Activated CD4-positive, alpha-beta T cell treated with anti-CD3 and anti-CD28 coated beads, Interleukin-2, amount 10 ng/mL, durations not matched to agents 24 days and 14 days (primary cell): ENCODE measurements at regions not wholly inside any gene's neighbourhood (a gene's known extent, or its start where the extent isn't known, plus 50 kb on each side); places are given as distances from the start of the nearest gene placed in this dataset.

ENCODE experiments used
- DNase-seq: peaks from one replicate; pipeline ENCODE4 v3.0.0; 2022
- H3K27ac Mint-ChIP-seq: one replicate; pipeline ENCODE4 v1.8.0; 2022; ENCODE audit warnings: mild to moderate bottlenecking, mixed read lengths
- H3K27me3 Mint-ChIP-seq: one replicate; pipeline ENCODE4 v1.8.0; 2022; ENCODE audit warnings: mixed read lengths
- H3K36me3 Mint-ChIP-seq: one replicate; pipeline ENCODE4 v1.8.0; 2022; ENCODE audit warnings: low read depth, mild to moderate bottlenecking, mixed read lengths
- H3K4me1 Mint-ChIP-seq: one replicate; pipeline ENCODE4 v1.8.0; 2021; ENCODE audit warnings: mixed read lengths
- H3K4me3 Mint-ChIP-seq: one replicate; pipeline ENCODE4 v1.8.0; 2022; ENCODE audit warnings: mild to moderate bottlenecking, moderate library complexity, mixed read lengths
- H3K9me3 Mint-ChIP-seq: one replicate; pipeline ENCODE4 v1.8.0; 2021; ENCODE audit warnings: mixed read lengths
- intact Hi-C: fragments of 100-400 bp; cut with micrococcal nuclease; formaldehyde crosslinking; loops from one replicate; pipeline ENCODE4 v1.15.1; 2023

- Mint-ChIP-seq H3K4me3 (no peak overlapping the region), H3K27me3 (peaks cover 18% of the 10 kb centered on the region), H3K4me1 (peaks cover 8% of the 10 kb centered on the region), H3K9me3 (no peaks in the 10 kb centered on the region), H3K27ac (no peak overlapping the region), H3K36me3 (no peaks in the 10 kb centered on the region)
- intact Hi-C loops: no loop called here
- DNase-seq: peak; percentile 93
These were observed 51.5 kb upstream of the LRRC32 start for GRCh38 chr11:76721755-76722677.

GRCh38 chr11:76723142-76723541 lies 52.6 kb upstream of the LRRC32 start:
- H3K4me3 Mint-ChIP-seq: no peak overlapping the region
- H3K27ac Mint-ChIP-seq: no peak overlapping the region
- no peaks in the 10 kb centered on the region for H3K36me3 Mint-ChIP-seq
- peaks cover 8% of the 10 kb centered on the region for H3K4me1 Mint-ChIP-seq
- peaks cover 20% of the 10 kb centered on the region for H3K27me3 Mint-ChIP-seq
- no peaks in the 10 kb centered on the region for H3K9me3 Mint-ChIP-seq
- no peak for DNase-seq
- intact Hi-C loops: no loop called here

GRCh38 chr11:76723548-76723947 lies 53.0 kb upstream of the LRRC32 start:
- peaks cover 8% of the 10 kb centered on the region for H3K4me1 Mint-ChIP-seq
- no peak overlapping the region for H3K4me3 Mint-ChIP-seq
- H3K9me3 Mint-ChIP-seq: no peaks in the 10 kb centered on the region
- DNase-seq: no peak
- intact Hi-C loops: no loop called here
- H3K27ac Mint-ChIP-seq: no peak overlapping the region
- no peaks in the 10 kb centered on the region for H3K36me3 Mint-ChIP-seq
- peaks cover 20% of the 10 kb centered on the region for H3K27me3 Mint-ChIP-seq

- no peak overlapping the region for H3K4me3 Mint-ChIP-seq
- H3K9me3 Mint-ChIP-seq: no peaks in the 10 kb centered on the region
- H3K4me1 Mint-ChIP-seq: peaks cover 8% of the 10 kb centered on the region
- intact Hi-C loops: no loop called here
- H3K27me3 Mint-ChIP-seq: peaks cover 20% of the 10 kb centered on the region
- H3K27ac Mint-ChIP-seq: no peak overlapping the region
- H3K36me3 Mint-ChIP-seq: no peaks in the 10 kb centered on the region
- DNase-seq: no peak
These were observed 53.7 kb upstream of the LRRC32 start for GRCh38 chr11:76724171-76724768.

DNA sequence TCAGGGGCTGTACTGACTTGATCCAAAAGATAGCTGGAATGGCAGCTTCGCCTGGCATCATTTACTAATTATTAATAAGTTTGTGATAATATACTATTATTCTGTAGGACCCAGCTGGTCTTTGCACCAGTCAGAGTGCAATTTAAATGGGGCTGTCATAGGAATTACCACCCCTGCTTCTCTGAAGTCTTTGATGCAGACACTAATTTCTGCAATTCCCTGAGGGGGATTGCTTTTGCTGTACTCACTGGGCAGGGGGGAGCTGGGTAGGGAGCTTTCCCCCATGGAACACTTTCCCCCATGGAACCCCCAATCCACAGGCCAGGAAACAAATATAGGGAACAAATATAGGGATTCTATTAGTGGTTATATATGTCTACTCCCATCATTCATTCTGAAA lies 54.9 kb upstream of the TSKU start:
- intact Hi-C loops: no loop called here
- Mint-ChIP-seq H3K4me1 (no peaks in the 10 kb centered on the region), H3K27me3 (peaks cover 12% of the 10 kb centered on the region), H3K27ac (no peak overlapping the region), H3K36me3 (no peaks in the 10 kb centered on the region), H3K4me3 (no peak overlapping the region), H3K9me3 (no peaks in the 10 kb centered on the region)
- DNase-seq: no peak

DNA sequence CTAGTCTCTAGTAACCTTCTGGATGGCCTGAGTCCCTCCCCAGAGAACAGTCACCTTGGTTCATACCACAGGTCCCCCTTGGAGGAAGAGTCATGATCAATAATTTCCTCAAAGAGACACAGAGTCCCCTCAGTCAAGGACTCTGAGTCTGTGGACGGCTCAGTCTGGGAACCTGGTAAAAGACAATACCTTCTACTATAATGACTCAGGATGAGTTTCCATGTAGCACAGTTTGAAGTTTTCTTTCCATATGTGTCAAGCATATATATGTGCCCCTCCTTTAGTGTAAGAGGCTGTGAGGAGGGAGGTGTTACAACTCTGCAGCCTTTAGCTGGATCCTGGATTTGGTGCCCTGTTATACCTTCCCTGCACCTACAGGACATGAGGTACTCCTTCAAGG lies 54.4 kb upstream of the TSKU start:
- no peak overlapping the region for H3K27ac Mint-ChIP-seq
- H3K9me3 Mint-ChIP-seq: no peaks in the 10 kb centered on the region
- intact Hi-C loops: no loop called here
- no peak overlapping the region for H3K4me3 Mint-ChIP-seq
- H3K36me3 Mint-ChIP-seq: no peaks in the 10 kb centered on the region
- no peaks in the 10 kb centered on the region for H3K4me1 Mint-ChIP-seq
- H3K27me3 Mint-ChIP-seq: peaks cover 12% of the 10 kb centered on the region
- DNase-seq: no peak

- Mint-ChIP-seq H3K27ac (no peak overlapping the region), H3K9me3 (no peaks in the 10 kb centered on the region), H3K36me3 (no peaks in the 10 kb centered on the region), H3K4me3 (no peak overlapping the region), H3K4me1 (no peaks in the 10 kb centered on the region), H3K27me3 (peaks cover 12% of the 10 kb centered on the region)
- intact Hi-C loops: no loop called here
- no peak for DNase-seq
These were observed 53.9 kb upstream of the TSKU start for GRCh38 chr11:76729214-76729613.

DNA sequence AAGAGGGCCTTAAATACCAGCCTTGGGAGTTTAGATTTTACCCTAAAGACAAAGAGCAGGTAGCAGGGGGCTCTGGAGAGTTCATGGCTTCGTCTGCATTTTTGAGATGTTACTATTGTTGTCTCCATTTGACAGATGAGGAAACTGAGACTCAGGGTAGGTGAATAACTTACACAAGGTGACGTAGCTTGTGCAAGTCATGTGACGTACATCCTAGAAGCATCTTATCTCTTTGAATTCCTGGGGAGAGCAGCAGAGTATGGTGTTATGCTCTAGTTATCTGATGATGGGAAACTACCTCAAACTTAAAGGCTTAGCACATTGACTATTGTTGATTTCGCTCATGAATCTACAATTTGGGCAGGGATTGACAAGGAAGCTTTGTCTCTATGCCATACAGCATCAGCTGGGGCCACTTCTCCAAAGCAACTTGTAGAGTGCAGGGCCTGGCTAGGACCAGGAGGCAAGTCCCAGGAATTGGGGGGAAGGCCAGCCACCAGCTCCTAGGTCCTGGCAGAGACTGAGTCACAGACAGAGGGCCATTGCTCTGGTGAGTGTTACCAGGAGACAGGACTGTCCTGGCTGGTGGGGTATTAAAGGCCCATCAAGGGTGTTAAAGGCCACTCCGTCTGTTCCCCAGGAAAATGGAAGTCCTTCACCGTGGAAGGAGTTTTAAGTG lies 52.1 kb upstream of the TSKU start:
- H3K4me3 Mint-ChIP-seq: no peak overlapping the region

DNA sequence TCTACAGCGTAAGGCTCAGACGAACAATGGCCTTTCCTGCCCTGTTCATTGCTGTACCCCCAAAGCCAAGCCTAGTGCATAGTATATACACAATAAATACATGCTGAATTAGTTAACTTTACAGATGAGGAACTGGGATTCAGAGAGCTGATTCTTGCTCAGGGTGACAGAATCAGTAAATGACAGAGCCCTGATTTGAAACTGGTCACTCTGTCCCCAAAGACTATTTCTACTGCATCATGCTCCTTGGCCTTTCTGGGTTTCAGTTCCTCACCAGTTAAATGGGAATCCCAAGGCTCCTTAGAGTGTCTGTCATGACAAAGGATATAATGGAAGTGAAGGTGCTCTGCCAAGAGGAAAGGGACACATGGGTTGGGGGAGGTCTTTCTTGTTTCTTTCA lies 50.5 kb upstream of the TSKU start:
- Mint-ChIP-seq H3K27me3 (peaks cover 5% of the 10 kb centered on the region), H3K4me3 (no peak overlapping the region), H3K27ac (no peak overlapping the region), H3K9me3 (no peaks in the 10 kb centered on the region), H3K4me1 (no peaks in the 10 kb centered on the region), H3K36me3 (no peaks in the 10 kb centered on the region)
- DNase-seq: no peak
- intact Hi-C loops: loop anchor here (5.0 kb wide), 1 partner anchor 315 kb away; no protein-coding TSS in a partner anchor

More for the DNA sequence above, 52.1 kb upstream of the TSKU start:
- peaks cover 7% of the 10 kb centered on the region for H3K27me3 Mint-ChIP-seq
- no peaks in the 10 kb centered on the region for H3K9me3 Mint-ChIP-seq
- H3K27ac Mint-ChIP-seq: no peak overlapping the region
- no peaks in the 10 kb centered on the region for H3K36me3 Mint-ChIP-seq
- no peaks in the 10 kb centered on the region for H3K4me1 Mint-ChIP-seq
- intact Hi-C loops: loop anchor here (5.0 kb wide), 1 partner anchor 316 kb away; no protein-coding TSS in a partner anchor
- no peak for DNase-seq
